ENCODE measurements at regions not wholly inside any gene's neighbourhood (a gene's known extent, or its start where the extent isn't known, plus 50 kb on each side); places are given as distances from the start of the nearest gene placed in this dataset.
"Not testable (repeated sequence)": the region's sequence is repeated elsewhere in the genome, so short reads cannot be mapped to it uniquely, and the experiment has no call there.

DNA sequence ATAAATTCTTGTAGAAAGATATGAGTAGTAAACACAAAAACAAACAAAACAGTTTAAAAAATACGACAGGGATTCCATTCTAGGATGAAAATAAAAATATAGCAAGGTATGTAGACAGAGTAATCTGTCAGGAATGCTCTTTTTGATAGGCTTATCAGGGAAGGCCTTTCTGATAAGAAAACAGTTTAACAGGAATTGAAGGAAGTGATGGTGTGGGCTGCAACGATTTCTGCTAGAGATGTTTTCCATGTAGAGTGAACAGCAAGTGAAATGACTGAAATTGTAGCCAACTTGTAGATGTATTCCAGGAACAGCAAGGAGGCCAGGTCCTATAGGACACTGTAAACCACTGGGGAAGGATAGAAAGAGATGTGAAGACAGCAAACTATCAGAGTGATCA is 689.7 kb upstream of the GJE1 start:
- no peak for DNase-seq

DNA sequence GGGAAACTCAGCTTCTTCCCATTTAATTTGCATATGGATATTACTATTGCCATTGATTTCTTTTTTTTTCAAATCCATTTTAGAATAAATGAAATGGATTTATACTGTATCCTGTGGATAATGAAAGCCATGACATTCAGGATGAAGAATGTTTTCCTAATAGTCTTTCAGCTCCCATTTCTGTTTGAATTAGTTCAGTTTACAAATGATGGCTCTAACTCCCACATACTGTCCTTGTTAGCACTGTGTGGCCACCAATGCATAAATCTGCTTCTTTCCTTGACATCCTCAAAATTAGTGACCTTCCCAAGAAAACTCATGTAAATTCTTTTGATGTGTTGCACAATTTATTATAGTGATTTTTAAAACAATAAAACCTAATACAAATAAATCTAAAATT is 693.2 kb upstream of the GJE1 start:
- DNase-seq = no peak

DNA sequence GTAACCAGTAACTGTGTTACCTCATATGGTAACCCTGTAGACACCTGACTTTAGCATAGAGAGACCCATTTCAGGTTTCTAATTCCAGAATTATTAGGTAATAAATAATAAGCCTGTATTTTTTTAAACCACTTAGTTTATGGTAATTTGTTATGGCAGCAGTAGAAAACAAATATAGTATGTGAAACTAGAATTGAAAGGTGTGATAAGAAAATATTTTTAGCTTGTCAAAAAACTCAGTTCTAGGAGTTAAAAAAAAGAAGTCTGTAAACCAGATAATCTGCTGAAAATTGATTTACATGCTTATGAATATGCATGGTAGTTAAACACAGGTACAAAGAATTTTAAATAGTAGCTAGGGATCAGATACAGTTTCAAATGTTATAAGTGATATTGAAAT is 695.0 kb upstream of the GJE1 start:
- DNase-seq = no peak

DNA sequence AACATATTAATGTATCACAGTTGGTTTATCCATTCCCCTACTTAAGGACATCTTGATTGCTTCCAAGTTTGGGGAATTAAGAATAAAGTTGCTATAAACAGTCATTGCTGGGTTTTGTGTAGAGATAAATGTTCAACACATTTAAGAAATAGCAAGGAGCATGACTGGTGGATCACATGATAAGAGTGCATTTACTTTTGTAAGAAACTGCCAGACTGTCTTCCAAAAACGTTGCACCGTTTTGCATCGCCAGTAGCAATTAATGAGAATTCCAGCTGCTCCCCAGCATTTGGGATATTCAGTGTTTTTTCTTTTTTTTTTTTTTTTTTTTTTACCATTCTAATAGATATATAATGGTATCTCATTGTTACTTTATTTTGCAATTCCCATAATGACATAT is 695.7 kb upstream of the GJE1 start:
- no peak for DNase-seq

DNA sequence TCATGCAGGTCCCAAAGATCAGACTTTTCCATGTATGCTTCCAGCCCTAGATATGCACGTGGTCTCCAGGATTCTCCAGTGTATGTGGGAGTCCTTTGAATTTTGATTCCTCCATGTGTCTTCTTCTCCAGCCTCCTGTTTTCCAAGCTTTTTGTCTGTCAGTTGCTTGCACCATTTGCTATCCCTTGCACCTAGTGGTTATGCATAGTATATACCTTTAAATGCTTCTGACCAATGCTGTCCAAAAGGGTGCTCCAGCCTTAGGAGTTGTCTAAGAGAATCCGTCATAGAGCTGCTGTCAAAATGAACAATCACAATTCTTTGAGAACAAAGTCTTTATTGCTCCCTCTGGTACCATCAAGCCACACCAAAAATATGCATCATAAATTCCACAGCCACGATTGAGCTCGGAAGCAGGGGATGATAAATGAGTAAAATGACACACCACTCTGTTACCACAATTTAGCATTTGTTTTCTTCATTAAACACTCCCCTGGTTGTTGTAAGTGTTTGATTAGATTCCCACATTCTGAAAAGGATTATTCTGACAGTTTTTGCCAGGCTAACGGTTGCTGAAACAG is 706.2 kb upstream of the GJE1 start:
- DNase-seq = peak; percentile 68

DNA sequence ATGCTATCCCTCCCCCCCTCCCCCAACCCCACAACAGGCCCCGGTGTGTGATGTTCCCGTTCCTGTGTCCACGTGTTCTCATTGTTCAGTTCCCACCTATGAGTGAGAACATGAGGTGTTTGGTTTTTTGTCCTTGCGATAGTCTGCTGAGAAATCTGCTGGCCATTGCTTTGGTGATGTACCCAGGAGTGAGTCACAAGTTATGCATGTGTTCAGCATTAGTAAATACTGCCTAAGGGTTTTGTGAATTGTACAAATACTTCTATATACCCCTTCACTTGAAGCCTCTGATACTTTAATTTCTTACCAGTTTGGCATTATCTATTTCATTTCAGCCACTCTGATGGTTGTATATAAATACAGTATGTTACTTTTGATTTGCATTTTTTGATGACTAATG is 711.3 kb upstream of the GJE1 start:
- peak; percentile 79 for DNase-seq

DNA sequence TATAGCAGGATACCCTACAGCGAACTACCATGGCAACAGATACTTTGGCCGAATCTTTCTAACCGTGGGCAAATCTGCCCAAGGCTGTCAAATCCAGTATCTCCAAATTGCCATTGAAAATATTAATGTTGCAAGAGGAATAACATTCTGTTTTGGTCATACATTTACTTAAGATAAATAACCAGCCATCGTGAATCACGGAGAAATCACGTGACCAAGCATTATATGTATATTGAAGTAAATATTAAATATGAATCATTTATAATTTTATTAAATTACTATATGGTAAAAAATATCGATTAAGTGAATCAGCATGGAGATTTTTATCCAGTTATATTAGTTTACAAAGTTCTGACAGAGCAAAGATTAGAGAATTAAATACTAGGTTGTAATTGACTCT is 714.6 kb upstream of the GJE1 start:
- DNase-seq = no peak

DNA sequence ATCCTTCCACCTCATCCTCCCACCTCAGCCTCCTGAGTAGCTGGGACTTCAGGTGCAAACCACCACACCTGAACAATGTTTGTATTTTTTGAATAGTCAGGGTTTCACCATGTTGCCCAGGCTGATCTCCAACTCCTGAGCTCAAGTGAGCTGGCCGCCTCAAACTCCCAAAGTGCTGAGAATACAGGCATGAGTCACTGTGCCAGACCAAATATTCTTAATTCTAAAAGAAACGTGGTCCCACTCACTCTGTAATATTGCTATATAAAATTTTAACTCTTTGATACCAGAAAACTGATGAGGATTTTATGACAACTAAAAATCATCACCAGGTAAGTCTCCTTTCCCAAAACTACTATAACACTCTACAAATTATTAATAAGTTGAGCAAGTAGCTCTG is 716.8 kb upstream of the GJE1 start:
- no peak for DNase-seq

DNA sequence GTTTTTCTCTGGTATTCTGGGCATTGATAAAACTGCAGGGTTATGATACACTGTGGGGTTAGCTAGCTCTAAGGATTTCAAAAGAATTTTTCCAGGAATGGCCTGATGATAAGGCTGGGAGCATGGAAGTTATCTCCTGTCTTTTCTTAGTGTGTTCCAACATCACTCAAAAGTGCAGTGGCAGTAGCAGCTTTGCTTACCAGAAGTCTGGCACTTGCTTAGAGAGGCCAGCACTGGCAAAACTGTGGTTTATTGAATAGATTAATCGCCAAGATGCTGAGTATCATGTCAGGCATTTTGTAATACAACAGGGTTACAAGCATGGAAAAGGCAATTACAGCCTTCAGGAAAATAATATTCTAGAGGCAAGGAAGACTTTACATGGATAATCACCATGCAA is 719.5 kb upstream of the GJE1 start:
- no peak for DNase-seq

DNA sequence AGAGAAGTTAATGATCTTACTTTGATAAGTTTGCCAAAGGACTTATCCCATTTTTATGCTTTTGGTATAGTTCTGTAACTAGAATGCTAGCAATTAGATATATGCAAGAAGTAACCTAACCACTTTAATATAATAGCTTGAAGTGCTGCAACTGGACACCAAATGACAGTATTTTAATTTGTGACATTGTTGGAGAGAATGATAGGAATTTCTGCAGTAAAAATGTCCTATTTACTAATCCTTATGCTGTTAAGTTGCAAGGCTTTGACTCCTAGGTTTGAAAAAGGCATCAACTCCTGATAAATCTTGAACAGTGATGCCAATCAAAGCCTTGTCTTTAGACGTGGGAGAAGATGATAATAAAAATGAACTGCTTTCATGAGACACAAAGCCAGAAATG is 726.0 kb upstream of the GJE1 start:
- DNase-seq = no peak

DNA sequence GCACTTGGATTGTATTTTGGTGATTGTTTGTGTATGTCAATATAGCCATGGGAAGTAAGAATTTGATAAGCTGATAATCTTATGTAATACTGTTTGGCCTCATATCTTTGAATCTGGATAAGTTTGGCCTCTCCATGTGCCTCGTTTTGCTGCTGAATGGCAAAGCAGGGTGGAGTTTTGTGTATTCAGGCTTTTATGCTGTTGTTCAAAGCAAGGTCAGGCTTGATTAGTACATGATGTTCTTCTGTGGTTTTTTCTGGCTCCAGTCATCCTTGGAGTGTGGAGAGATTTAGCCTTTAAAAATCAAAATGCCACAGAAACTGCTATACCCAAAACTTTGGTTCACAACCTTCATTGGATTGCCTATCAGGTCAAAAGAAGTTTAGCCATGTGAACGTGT is 728.9 kb upstream of the GJE1 start:
- no peak for DNase-seq

DNA sequence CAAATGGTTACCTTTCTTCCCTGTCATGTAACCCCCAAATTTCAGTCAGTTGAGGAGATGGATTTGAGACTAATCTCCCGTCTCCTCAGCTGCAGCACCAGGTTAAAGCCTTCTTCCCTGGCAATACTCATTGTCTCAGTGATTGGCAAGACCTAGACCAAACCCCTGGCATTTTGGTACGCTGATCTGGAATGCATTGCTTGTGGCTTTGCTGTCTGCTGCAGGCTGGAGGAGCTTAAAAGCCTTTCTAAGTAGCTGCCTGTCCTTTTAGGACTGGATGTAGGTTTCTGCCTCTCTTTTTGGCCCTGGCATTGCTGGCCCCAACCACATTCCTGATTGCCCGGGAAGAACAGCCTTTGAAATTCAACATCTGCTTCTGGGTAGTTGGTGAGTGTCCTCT is 729.6 kb upstream of the GJE1 start:
- DNase-seq = no peak

DNA sequence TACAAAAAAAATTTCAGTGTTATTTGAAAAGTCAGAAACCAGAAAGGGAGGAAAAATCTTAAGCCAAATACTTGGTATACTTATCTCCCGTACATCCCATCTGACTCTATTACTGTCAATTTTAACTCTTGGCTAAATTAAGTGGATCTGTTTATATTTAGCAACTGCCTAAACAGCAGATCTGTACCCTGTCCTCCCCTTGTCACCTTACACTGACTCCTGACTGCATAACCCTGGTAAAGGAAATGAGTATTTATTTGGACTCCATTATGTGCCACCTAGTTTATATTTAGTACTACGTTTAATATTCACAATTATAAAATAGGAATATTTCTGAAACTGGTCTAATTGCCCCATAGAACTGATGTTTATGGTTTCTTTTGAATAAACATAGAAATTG is 730.2 kb upstream of the GJE1 start:
- DNase-seq = no peak

DNA sequence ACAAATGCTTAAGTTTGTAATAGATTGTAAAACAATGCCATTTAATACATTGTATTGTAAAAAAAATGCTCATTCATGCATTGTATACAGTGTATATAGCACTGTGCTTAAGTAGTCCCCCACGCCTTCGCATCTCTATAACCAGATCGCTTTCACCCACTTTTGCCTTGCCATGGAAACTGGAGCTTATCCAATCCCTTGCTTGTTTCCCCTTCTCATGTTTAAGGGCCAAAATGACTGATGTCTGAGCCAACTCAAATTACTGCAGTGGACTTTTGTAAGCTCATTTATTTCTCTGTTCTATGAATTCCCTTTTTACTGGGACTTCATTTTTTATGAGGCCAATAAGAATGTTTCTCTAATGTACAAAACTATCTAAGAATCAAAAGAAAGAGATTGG is 730.9 kb upstream of the GJE1 start:
- DNase-seq = no peak

DNA sequence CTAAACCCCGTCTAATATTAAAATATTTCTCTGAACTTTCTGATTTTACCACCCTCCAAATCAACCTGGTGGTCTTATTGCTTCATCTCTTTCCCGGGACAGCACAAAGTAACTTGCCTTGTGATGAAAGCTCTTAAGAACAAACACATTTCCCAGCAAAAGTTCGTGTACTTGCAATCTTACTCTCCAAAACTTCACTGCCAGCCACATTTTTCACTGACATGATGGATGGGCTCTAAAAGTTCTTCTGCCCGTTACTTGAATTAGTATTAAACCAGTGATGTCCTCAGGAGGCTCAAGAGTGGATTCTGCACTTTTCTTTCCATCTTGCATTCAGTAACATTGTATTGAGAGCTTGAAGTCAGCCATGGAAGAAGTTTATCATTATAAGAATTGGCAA is 731.6 kb upstream of the GJE1 start:
- DNase-seq = peak; percentile 23

DNA sequence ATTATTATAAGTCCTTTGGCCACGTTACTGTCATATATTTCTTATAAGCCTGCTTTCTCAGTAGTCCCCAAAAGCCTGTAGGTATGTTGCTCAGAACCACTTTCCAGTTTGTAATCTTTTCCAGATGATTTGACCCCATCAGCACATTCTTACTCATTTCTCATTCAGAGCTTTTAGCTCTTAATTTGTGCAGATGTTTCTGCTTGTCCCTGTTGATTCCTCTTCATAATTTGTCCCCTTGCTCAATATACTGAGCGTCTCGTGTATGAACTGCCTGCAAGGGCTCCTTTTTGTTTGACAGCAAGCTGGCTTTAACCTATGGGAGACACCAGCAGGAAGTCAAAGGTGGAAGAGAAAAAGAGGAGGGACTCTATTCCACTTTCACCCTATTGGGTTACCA is 733.8 kb upstream of the GJE1 start:
- DNase-seq = peak; percentile 44

DNA sequence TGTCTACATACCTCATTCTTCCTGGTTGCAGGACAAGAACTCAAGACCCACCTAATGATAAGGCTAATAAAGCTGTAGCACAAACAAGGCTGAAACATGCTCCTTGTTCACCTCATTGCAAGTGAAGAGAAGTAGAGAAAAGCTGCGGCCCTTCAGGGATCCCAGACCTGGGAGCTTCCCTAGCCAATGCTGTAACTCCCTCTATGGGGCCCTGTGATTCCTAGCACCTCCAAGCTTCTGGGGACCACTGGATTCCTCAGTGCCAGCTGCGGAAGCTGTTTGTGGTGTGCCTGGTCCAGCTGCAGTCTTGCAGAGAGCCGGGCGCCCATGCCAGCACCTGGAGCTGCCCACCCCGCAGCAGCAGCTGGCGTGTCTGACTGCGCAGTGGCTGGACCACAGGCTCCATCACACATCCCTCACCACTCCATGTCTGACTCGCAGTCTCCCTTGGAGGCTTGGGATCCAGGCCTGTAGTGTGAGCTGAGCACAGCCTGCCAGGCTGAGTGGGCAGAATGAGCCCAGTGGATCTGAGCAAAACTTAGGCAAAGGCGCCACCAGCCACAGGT is 737.2 kb upstream of the GJE1 start:
- no peak for DNase-seq

DNA sequence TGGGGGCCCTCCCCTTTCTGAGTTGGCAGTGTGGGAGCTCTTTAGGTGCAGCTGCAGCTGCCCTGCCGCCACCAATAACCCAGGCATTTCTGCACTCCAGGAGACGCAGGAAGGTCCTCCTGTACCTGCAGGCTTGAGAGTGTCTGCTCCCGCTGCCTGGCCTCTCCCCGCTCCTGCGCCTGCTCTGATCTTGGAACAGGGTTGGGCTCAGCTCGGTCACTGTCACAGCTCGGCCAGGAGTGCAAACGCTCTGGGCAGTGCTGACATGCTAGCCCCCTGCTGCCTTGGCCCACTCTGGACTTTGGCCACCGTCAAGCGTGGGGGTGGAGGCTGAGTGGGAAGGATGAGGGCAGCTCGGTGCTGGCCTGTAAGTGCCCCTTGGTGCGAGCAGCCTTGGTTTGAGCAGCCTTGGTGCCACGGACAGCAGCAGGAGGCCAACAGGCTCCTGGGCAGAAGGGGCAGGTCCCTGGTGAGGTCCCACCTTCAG is 738.1 kb upstream of the GJE1 start:
- no peak for DNase-seq

DNA sequence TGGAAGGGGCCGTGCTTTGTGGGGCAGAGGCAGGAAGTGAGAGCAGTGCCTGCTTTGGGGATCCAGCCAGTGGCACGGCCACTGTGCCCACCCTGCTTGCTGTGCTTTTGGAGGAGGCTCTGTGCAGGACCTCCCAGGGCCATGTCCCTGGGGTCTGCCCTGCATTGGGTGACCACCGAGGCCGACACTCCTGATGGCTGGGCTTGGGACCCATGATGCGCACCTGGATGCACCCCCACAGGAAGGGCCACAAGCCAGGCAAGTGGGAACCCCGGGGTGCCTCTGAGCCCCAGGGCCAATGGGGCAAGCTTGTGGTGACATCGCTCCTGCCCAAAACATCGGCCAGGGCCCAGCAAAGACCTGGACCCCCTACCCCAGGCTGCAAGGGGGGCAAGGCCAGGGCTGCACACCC is 738.6 kb upstream of the GJE1 start:
- no peak for DNase-seq

DNA sequence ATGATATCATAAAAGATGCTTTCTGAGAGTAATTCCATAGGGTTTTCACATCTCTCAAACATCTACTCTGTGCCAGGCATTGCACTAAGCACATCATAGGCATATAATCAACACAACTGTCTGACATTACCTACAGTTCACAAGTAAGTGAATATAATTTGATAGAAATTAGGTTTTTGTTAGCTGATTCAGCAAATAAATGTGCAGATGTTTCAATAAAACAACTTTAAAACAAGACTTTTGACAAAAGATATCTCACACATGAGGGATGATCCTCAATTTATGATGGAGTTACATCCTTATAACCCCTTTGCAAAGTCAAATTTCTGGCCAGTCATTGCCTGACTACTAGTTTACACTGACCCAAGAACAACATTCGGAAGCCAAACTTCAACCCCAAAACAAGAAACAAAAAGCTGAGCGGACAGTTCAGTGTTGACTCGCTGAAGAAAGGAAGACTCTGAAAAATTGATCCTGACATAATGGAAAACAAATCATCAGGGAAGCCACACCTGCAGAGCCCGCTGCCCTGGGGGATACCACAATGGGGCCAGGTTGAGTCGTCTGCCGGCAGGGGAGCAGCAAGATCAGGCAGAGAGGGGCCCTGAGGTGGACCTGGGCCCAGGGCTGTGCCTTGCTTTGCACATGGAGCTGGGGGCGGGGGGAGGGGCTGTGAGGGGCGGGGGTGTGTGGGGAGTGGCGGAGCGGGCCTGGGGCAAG is 739.2 kb upstream of the GJE1 start:
- no peak for DNase-seq

DNA sequence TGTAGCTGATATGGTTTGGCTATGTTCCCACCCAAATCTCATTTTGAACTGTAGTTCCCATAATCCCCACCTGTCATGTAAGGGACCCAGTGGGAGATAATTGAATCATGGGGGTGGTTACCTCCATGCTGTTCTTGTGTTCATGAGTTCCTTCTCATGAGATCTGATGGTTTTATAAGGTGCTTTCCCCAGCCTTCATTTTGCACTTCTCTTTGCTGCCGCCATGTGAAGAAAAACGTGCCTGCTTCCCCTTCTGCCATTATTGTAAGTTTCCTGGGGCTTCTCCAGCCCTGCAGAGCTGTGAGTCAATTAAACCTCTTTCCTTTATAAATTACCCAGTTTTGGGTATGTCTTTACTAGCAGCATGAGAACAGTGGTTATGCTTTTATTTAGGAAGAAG is 741.6 kb upstream of the GJE1 start:
- not testable (repeated sequence) for DNase-seq

DNA sequence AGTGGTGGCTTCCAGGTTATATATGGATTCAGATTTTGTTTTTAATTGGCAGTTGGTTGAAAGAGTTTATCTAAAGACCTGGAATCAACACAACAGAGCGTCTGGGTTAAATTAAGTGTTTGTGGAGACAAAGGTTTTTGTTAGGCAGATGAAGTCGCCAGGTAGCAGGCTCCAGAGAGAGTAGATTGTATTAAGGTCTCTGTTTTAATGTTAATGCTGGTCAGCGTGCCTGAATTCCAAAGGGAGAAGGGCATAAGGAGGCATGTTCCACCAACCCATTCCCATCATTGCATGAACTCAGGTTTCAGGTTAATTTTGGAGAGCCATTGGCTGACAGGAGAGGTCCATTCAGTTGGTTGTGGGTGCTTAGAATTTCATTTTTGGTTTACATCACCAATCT is 744.1 kb upstream of the GJE1 start:
- DNase-seq = no peak

DNA sequence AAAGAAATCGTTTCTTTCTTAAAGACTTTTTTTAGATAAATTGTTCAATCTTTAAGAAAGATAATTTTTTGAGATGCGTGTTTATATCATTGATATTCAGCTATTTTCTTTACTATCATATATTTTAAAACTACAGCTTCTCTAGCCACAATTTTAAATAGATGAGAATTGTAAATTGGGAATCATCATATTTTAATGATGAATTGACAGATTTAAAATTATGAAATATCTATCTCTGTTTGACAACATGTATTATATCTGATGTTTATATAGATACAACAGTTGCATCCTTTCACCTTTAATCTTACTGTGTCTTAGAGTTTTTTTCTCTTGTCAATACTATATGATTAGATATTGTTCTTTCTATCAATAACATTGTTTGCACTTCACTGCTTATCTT is 762.3 kb upstream of the GJE1 start:
- no peak for DNase-seq

DNA sequence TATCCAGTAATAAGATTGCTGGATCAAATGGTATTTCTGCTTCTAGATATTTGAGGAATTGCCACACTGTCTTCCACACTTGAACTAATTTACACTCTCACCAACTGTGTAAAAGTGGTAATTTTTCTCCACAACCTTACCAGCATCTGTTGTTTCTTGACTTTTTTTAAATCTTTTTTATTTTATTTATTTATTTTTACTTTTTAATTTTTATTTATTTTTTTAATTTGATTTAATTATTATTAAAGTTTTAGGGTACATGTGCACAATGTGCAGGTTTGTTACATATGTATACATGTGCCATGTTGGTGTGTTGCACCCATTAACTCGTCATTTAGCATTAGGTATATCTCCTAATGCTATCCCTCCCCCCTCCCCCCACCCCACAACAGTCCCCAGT is 765.9 kb upstream of the GJE1 start:
- DNase-seq = not testable (repeated sequence)

DNA sequence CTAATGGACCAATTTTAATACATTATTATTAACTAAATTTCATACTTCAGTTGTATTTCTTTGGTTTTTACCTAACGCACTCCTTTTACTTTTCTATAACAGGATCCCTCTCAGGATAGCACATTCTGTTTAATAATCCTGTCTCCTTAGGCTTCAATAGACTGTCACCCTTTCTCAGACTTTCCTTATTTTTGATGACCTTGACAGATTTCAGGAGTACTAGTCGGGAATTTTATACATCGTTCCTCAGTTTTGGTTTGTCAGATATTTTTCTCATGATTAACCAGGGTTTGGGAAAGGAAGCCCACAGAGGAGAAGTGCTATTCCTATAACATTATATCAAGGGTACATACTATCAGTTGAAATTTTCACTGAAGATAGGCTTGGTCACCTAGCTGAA is 768.0 kb upstream of the GJE1 start:
- DNase-seq = no peak

All from fibroblast of skin of right biceps (primary cell).